ENCODE measurements at regions not wholly inside any gene's neighbourhood (a gene's known extent, or its start where the extent isn't known, plus 50 kb on each side); places are given as distances from the start of the nearest gene placed in this dataset.
A peak's percentile ranks its signal among the peaks of the same experiment; 100 is the strongest.
"Not testable (repeated sequence)": the region's sequence is repeated elsewhere in the genome, so short reads cannot be mapped to it uniquely, and the experiment has no call there.

- TF ChIP-seq CTCF (conservative IDR thresholded peaks at IDR 0.05): no peak
- TF ChIP-seq ZFX (IDR thresholded peaks at IDR 0.05): no peak
- H3K27ac ChIP-seq: no peak overlapping the region
These were observed 79.2 kb upstream of the KCTD7 start for GRCh38 chr7:66549466-66549865.

GRCh38 chr7:66553001-66553400 is 75.7 kb upstream of the KCTD7 start:
- no peak overlapping the region for H3K27ac ChIP-seq
- TF ChIP-seq CTCF (conservative IDR thresholded peaks at IDR 0.05) (no peak), ZFX (IDR thresholded peaks at IDR 0.05) (no peak)

GRCh38 chr7:66553675-66554074 is 75.0 kb upstream of the KCTD7 start:
- H3K27ac ChIP-seq: not testable (repeated sequence)

GRCh38 chr7:66554291-66554690 is 74.4 kb upstream of the KCTD7 start:
- not testable (repeated sequence) for H3K27ac ChIP-seq

- H3K27ac ChIP-seq: not testable (repeated sequence)
These were observed 73.7 kb upstream of the KCTD7 start for GRCh38 chr7:66554842-66555430.

- no peak for TF ChIP-seq ZFX (IDR thresholded peaks at IDR 0.05)
- TF ChIP-seq CTCF (conservative IDR thresholded peaks at IDR 0.05): no peak
- no peak overlapping the region for H3K27ac ChIP-seq
These were observed 72.5 kb upstream of the KCTD7 start for GRCh38 chr7:66556177-66556548.

GRCh38 chr7:66556549-66557213 is 72.0 kb upstream of the KCTD7 start:
- no peak overlapping the region for H3K27ac ChIP-seq
- TF ChIP-seq CTCF (conservative IDR thresholded peaks at IDR 0.05): no peak
- no peak for TF ChIP-seq ZFX (IDR thresholded peaks at IDR 0.05)

- TF ChIP-seq ZFX (IDR thresholded peaks at IDR 0.05) (no peak), CTCF (conservative IDR thresholded peaks at IDR 0.05) (peak; percentile 98)
- H3K27ac ChIP-seq: no peak overlapping the region
These were observed 71.2 kb upstream of the KCTD7 start for GRCh38 chr7:66557214-66558200.

Measured in C4-2B (cell line).